ENCODE measurements at regions not wholly inside any gene's neighbourhood (a gene's known extent, or its start where the extent isn't known, plus 50 kb on each side); places are given as distances from the start of the nearest gene placed in this dataset.

DNA sequence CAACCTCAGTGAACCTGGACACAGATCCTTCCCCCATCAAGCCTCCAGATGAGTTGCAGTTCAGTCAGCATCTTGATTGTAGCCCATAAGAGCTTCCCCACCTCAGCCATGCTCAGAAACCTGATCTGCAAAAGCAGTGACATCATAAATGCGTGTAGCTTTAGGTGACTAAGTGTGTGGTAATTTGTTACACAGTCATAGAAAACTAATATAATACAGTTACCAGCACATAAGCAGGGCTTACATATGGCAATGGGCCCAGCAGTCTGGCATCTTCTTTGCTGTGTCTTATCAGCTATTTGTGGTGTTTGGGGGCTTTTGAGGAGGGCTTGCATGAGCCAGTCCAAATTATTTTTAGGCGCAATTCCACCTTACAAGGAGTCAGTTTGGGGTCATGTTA, 807.0 kb downstream of the SLC4A3 start:
- peaks cover 5% of the 10 kb centered on the region for H3K9me3 Mint-ChIP-seq (ENCODE audit: low read depth)
- no peaks in the 10 kb centered on the region for H3K4me1 Mint-ChIP-seq (ENCODE audit: low read depth)
- no peak overlapping the region for H3K27ac Mint-ChIP-seq
- no peaks in the 10 kb centered on the region for H3K36me3 Mint-ChIP-seq (ENCODE audit: insufficient read depth)
- peaks cover 3% of the 10 kb centered on the region for H3K27me3 Mint-ChIP-seq
- H3K4me3 Mint-ChIP-seq (ENCODE audit: low read depth): no peak overlapping the region
- TF ChIP-seq, protein P1, sequence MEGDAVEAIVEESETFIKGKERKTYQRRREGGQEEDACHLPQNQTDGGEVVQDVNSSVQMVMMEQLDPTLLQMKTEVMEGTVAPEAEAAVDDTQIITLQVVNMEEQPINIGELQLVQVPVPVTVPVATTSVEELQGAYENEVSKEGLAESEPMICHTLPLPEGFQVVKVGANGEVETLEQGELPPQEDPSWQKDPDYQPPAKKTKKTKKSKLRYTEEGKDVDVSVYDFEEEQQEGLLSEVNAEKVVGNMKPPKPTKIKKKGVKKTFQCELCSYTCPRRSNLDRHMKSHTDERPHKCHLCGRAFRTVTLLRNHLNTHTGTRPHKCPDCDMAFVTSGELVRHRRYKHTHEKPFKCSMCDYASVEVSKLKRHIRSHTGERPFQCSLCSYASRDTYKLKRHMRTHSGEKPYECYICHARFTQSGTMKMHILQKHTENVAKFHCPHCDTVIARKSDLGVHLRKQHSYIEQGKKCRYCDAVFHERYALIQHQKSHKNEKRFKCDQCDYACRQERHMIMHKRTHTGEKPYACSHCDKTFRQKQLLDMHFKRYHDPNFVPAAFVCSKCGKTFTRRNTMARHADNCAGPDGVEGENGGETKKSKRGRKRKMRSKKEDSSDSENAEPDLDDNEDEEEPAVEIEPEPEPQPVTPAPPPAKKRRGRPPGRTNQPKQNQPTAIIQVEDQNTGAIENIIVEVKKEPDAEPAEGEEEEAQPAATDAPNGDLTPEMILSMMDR (IDR thresholded peaks at IDR 0.05; ENCODE audit: unreplicated experiment): no peak
- no peak for DNase-seq (ENCODE audit: low spot score, unreplicated experiment)

DNA sequence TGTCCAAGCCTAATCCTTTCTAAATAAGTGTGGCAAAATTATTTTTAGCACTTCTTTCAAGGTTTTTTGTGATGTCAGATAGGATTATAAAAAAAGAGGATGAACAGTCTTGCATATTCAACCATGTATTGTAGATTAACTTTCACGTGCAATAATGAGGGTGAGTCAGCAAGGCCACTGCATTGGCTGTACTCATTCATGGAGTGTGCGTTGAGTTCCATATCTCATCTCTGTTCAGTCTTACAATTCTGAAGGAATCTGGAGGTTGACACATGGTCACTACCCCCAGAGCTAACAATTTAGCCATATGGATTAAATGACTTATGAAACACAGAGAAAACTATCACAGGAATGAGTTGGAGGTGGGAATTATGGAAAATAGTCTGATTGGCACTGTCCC, 810.5 kb downstream of the SLC4A3 start:
- H3K4me3 Mint-ChIP-seq (ENCODE audit: low read depth): no peak overlapping the region

DNA sequence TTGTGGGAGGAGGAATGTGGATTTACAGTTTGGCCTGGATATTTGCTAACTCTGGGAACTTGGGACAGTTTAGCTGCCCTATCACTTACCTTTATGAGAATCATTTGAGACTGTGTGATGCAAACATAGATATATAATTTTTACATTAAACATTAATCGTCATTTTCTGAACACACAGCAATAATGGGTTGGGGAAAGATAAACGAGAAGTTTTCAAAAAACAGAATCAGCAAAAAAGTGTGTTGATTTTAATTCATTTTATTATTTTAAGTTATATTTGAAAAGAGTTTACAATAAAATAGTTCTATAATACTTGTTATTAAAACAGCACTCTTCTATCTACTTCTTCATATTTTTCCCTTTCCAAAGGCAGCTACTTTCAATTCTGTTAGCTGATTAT, 813.3 kb downstream of the SLC4A3 start:
- TF ChIP-seq, protein P1 (IDR thresholded peaks at IDR 0.05; ENCODE audit: unreplicated experiment): no peak
- no peak for DNase-seq (ENCODE audit: low spot score, unreplicated experiment)
- Mint-ChIP-seq H3K4me1 (ENCODE audit: low read depth) (no peaks in the 10 kb centered on the region), H3K36me3 (ENCODE audit: insufficient read depth) (no peaks in the 10 kb centered on the region), H3K4me3 (ENCODE audit: low read depth) (no peak overlapping the region), H3K9me3 (ENCODE audit: low read depth) (peaks cover 5% of the 10 kb centered on the region), H3K27me3 (no peaks in the 10 kb centered on the region), H3K27ac (no peak overlapping the region)

More for the DNA sequence above, 810.5 kb downstream of the SLC4A3 start:
- Mint-ChIP-seq H3K27me3 (no peaks in the 10 kb centered on the region), H3K36me3 (ENCODE audit: insufficient read depth) (no peaks in the 10 kb centered on the region), H3K4me1 (ENCODE audit: low read depth) (no peaks in the 10 kb centered on the region), H3K9me3 (ENCODE audit: low read depth) (peaks cover 5% of the 10 kb centered on the region), H3K27ac (no peak overlapping the region)
- TF ChIP-seq, protein P1 (IDR thresholded peaks at IDR 0.05; ENCODE audit: unreplicated experiment): no peak
- DNase-seq (ENCODE audit: low spot score, unreplicated experiment): no peak

DNA sequence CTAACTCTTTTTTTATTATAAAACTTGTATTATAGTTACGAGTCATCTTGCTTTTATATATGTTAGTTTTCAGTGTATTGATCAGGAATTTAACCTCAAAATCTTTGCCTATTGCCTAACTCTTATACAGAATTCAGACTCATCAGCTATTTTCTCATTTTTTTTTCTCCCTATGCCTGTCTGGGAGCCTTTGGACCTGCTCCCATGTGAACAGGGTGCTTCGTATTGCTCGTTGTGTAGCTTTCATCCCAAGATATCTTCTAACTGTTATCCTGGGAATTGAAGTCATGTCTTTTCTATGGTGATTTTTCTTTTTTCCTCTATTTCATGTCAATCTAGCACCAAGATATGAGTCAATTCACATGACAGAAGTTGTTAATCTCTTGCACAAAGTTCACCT, 814.0 kb downstream of the SLC4A3 start:
- Mint-ChIP-seq H3K9me3 (ENCODE audit: low read depth) (peaks cover 5% of the 10 kb centered on the region), H3K4me1 (ENCODE audit: low read depth) (no peaks in the 10 kb centered on the region), H3K36me3 (ENCODE audit: insufficient read depth) (no peaks in the 10 kb centered on the region), H3K4me3 (ENCODE audit: low read depth) (no peak overlapping the region), H3K27ac (no peak overlapping the region), H3K27me3 (no peaks in the 10 kb centered on the region)
- DNase-seq (ENCODE audit: low spot score, unreplicated experiment): no peak
- TF ChIP-seq, protein P1 (IDR thresholded peaks at IDR 0.05; ENCODE audit: unreplicated experiment): no peak

DNA sequence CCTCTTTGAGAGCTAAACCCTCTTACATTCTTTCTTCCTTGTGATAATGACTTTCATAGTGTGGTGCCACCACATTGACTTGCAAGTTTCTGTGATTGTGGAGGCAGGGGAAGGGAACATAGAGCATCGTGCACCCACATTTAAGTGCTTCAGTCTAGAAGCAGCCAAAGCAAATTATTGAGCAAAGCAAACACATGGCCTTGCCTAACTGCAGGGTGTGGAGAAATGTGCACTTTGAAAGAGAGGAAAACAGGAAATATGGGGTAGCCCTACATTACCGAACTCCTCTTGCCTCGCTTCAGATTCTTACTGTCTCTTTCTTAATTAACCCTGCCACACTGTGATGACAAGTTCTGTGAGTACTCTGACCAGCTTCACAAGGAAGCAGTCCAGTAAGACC, 814.6 kb downstream of the SLC4A3 start:
- no peak overlapping the region for H3K27ac Mint-ChIP-seq
- H3K4me3 Mint-ChIP-seq (ENCODE audit: low read depth): no peak overlapping the region
- no peaks in the 10 kb centered on the region for H3K4me1 Mint-ChIP-seq (ENCODE audit: low read depth)
- DNase-seq (ENCODE audit: low spot score, unreplicated experiment): no peak
- TF ChIP-seq, protein P1 (IDR thresholded peaks at IDR 0.05; ENCODE audit: unreplicated experiment): no peak
- peaks cover 5% of the 10 kb centered on the region for H3K9me3 Mint-ChIP-seq (ENCODE audit: low read depth)
- H3K27me3 Mint-ChIP-seq: no peaks in the 10 kb centered on the region
- H3K36me3 Mint-ChIP-seq (ENCODE audit: insufficient read depth): no peaks in the 10 kb centered on the region
